Right cardiac atrium (tissue), 5 donors: ENCODE measurements at regions not wholly inside any gene's neighbourhood (a gene's known extent, or its start where the extent isn't known, plus 50 kb on each side); places are given as distances from the start of the nearest gene placed in this dataset.
"Not testable (repeated sequence)": the region's sequence is repeated elsewhere in the genome, so short reads cannot be mapped to it uniquely, and the experiment has no call there.

Source experiments
- ATAC-seq, 2 donors: fragments of 200-7000 bp; cut with Tn5 transposase; one replicate each; pipeline versions ENCODE4 v1.8.0 to v1.9.1; 2020; ENCODE audit warnings: moderate library complexity in 2 of 2, mild to moderate bottlenecking in 1 of 2
- DNase-seq, 3 donors: peaks; one replicate each; pipeline ENCODE4 v3.0.0-alpha.2; 2020
- H3K27ac ChIP-seq: one replicate; pipeline ENCODE4 v1.5.1; 2013; ENCODE audit warnings: mild to moderate bottlenecking, low read length, control low read depth, moderate library complexity
- H3K27me3 ChIP-seq: one replicate; pipeline ENCODE4 v1.6.1; 2013; ENCODE audit not compliant: control insufficient read depth, insufficient read depth
- H3K4me1 ChIP-seq: one replicate; pipeline ENCODE4 v1.6.1; 2013; ENCODE audit warnings: low read length; ENCODE audit not compliant: control insufficient read depth, insufficient read depth
- H3K4me3 ChIP-seq: one replicate; pipeline ENCODE4 v1.5.1; 2013; ENCODE audit warnings: low read length, control low read depth
- H3K9me3 ChIP-seq: one replicate; pipeline ENCODE4 v1.6.1; 2013; ENCODE audit warnings: low read length; ENCODE audit not compliant: control insufficient read depth
- WGBS: extraction: QIAGEN DNeasy Blood & Tissue Kit; methylation state at CpG from one replicate; pipeline ENCODE4 v1.1.7; 2013; 5-methylcytosine and 5-hydroxymethylcytosine counted together
- intact Hi-C, 4 donors: fragments of 100-400 bp; cut with DNase I; formaldehyde crosslinking; loops; one replicate each; pipeline versions ENCODE4 v1.11.0 to v1.14.0; 2022 to 2023
- donor health status: healthy with polysubstance abuse.
- donor health status: DM: no; HTN: yes; CAD: no.
- donor health status: DM: no; HTN: no; CAD: no.
- donor health status: DM: no; HTN: yes; CAD: no; lungs with severe emphysema.
- donor health status: DM: yes; HTN: yes; CAD: no.

GRCh38 chr10:64810046-64810445, 1288.8 kb downstream of the REEP3 start:
- H3K27me3 ChIP-seq, DNase-seq, H3K9me3 ChIP-seq, H3K27ac ChIP-seq, ATAC-seq, intact Hi-C loops, H3K4me1 ChIP-seq, H3K4me3 ChIP-seq: not testable (repeated sequence)
- WGBS = 52% methylated on average over 4 of the region's 4 CpGs

- ATAC-seq (no peak), DNase-seq (no peak)
- H3K4me1 ChIP-seq = no peaks in the 10 kb centered on the region
- intact Hi-C loops = no loop called here
- WGBS = 62% methylated on average over 2 of the region's 2 CpGs
- H3K27me3 ChIP-seq = no peaks in the 10 kb centered on the region
- no peaks in the 10 kb centered on the region for H3K9me3 ChIP-seq
- no peak overlapping the region for H3K27ac ChIP-seq
- no peak overlapping the region for H3K4me3 ChIP-seq
Observed at GRCh38 chr10:64813391-64813790, 1292.2 kb downstream of the REEP3 start.

GRCh38 chr10:64814201-64814600, 1293.0 kb downstream of the REEP3 start:
- no peaks in the 10 kb centered on the region for H3K4me1 ChIP-seq
- intact Hi-C loops = no loop called here
- no peak overlapping the region for H3K4me3 ChIP-seq
- no peak overlapping the region for H3K27ac ChIP-seq
- no peak for ATAC-seq
- no peak for DNase-seq
- WGBS = 74% methylated on average over 2 of the region's 2 CpGs
- H3K27me3 ChIP-seq = no peaks in the 10 kb centered on the region
- H3K9me3 ChIP-seq = no peaks in the 10 kb centered on the region

- Histone ChIP-seq H3K4me3 (no peak overlapping the region), H3K4me1 (no peaks in the 10 kb centered on the region), H3K27ac (no peak overlapping the region), H3K9me3 (no peaks in the 10 kb centered on the region), H3K27me3 (no peaks in the 10 kb centered on the region)
- DNase-seq = no peak
- no peak for ATAC-seq
- 83% methylated on average over 3 of the region's 3 CpGs for WGBS
- intact Hi-C loops = no loop called here
Observed at GRCh38 chr10:64829888-64830412, 1308.7 kb downstream of the REEP3 start.

- Histone ChIP-seq H3K9me3 (no peaks in the 10 kb centered on the region), H3K27me3 (no peaks in the 10 kb centered on the region), H3K27ac (no peak overlapping the region), H3K4me1 (no peaks in the 10 kb centered on the region), H3K4me3 (no peak overlapping the region)
- ATAC-seq (no peak), DNase-seq (no peak)
- 66% methylated on average over 2 of the region's 2 CpGs for WGBS
- intact Hi-C loops = no loop called here
Observed at GRCh38 chr10:64830869-64831268, 1309.7 kb downstream of the REEP3 start.

GRCh38 chr10:64840341-64840740, 1319.1 kb downstream of the REEP3 start:
- peak in 1 of 3 donors; percentile 30 for DNase-seq
- H3K9me3 ChIP-seq = no peaks in the 10 kb centered on the region
- H3K27ac ChIP-seq = no peak overlapping the region
- ATAC-seq = no peak
- H3K4me1 ChIP-seq = no peaks in the 10 kb centered on the region
- whole genome bisulfite sequencing = 88% methylated on average over 12 of the region's 12 CpGs
- intact Hi-C loops = no loop called here
- no peaks in the 10 kb centered on the region for H3K27me3 ChIP-seq
- no peak overlapping the region for H3K4me3 ChIP-seq

- H3K27me3 ChIP-seq = no peaks in the 10 kb centered on the region
- DNase-seq (no peak), ATAC-seq (no peak)
- no peak overlapping the region for H3K27ac ChIP-seq
- no peaks in the 10 kb centered on the region for H3K4me1 ChIP-seq
- WGBS = 77% methylated on average over 2 of the region's 2 CpGs
- no peak overlapping the region for H3K4me3 ChIP-seq
- no peaks in the 10 kb centered on the region for H3K9me3 ChIP-seq
- intact Hi-C loops = no loop called here
Observed at GRCh38 chr10:64846700-64847099, 1325.5 kb downstream of the REEP3 start.

GRCh38 chr10:64855941-64856340, 1334.7 kb downstream of the REEP3 start:
- 56% methylated on average over 2 of the region's 2 CpGs for WGBS
- no peak for ATAC-seq

GRCh38 chr10:64859911-64860310, 1338.7 kb downstream of the REEP3 start:
- Histone ChIP-seq H3K27ac (no peak overlapping the region), H3K9me3 (no peaks in the 10 kb centered on the region), H3K4me3 (no peak overlapping the region), H3K27me3 (no peaks in the 10 kb centered on the region), H3K4me1 (no peaks in the 10 kb centered on the region)
- WGBS = 53% methylated on average over 2 of the region's 2 CpGs
- intact Hi-C loops = no loop called here
- no peak for ATAC-seq
- no peak for DNase-seq

More at GRCh38 chr10:64855941-64856340, 1334.7 kb downstream of the REEP3 start:
- Histone ChIP-seq H3K27ac (no peak overlapping the region), H3K9me3 (no peaks in the 10 kb centered on the region), H3K4me1 (no peaks in the 10 kb centered on the region), H3K4me3 (no peak overlapping the region), H3K27me3 (no peaks in the 10 kb centered on the region)
- DNase-seq = no peak
- intact Hi-C loops = no loop called here

GRCh38 chr10:64863836-64864235, 1342.6 kb downstream of the REEP3 start:
- no peak for ATAC-seq
- H3K9me3 ChIP-seq = no peaks in the 10 kb centered on the region
- DNase-seq = no peak
- no peaks in the 10 kb centered on the region for H3K4me1 ChIP-seq
- intact Hi-C loops = no loop called here
- H3K4me3 ChIP-seq = no peak overlapping the region
- WGBS = 75% methylated on average over 1 of the region's 1 CpG
- H3K27me3 ChIP-seq = no peaks in the 10 kb centered on the region
- H3K27ac ChIP-seq = no peak overlapping the region

- WGBS = 27% methylated on average over 4 of the region's 4 CpGs
- no peak for ATAC-seq
- Histone ChIP-seq H3K27me3 (no peaks in the 10 kb centered on the region), H3K27ac (no peak overlapping the region), H3K4me3 (no peak overlapping the region), H3K4me1 (no peaks in the 10 kb centered on the region), H3K9me3 (no peaks in the 10 kb centered on the region)
- DNase-seq = no peak
- intact Hi-C loops = no loop called here
Observed at GRCh38 chr10:64867501-64867962, 1346.3 kb downstream of the REEP3 start.

GRCh38 chr10:64873088-64873487, 1351.9 kb downstream of the REEP3 start:
- DNase-seq (no peak), ATAC-seq (no peak)
- 40% methylated on average over 3 of the region's 3 CpGs for WGBS
- no peaks in the 10 kb centered on the region for H3K4me1 ChIP-seq
- no peaks in the 10 kb centered on the region for H3K9me3 ChIP-seq
- H3K4me3 ChIP-seq = no peak overlapping the region
- no peaks in the 10 kb centered on the region for H3K27me3 ChIP-seq
- intact Hi-C loops = no loop called here
- H3K27ac ChIP-seq = no peak overlapping the region
